IgD-negative memory B cell (primary cell): ENCODE measurements at regions not wholly inside any gene's neighbourhood (a gene's known extent, or its start where the extent isn't known, plus 50 kb on each side); places are given as distances from the start of the nearest gene placed in this dataset.
"Not testable (repeated sequence)": the region's sequence is repeated elsewhere in the genome, so short reads cannot be mapped to it uniquely, and the experiment has no call there.

Experiments used
- H3K27ac Mint-ChIP-seq, 3 donors: one replicate each; pipeline ENCODE4 v1.8.0; 2020 to 2022; ENCODE audit warnings: mild to moderate bottlenecking in 3 of 3, mixed read lengths in 3 of 3, moderate library complexity in 1 of 3
- H3K27me3 Mint-ChIP-seq: one replicate; pipeline ENCODE4 v1.8.0; 2021; ENCODE audit warnings: mixed read lengths
- H3K36me3 Mint-ChIP-seq: one replicate; pipeline ENCODE4 v1.8.0; 2020; ENCODE audit warnings: mild to moderate bottlenecking, mixed read lengths
- H3K4me1 Mint-ChIP-seq, 3 donors: one replicate each; pipeline ENCODE4 v1.8.0; 2020 to 2022; ENCODE audit warnings: mixed read lengths in 3 of 3, mild to moderate bottlenecking in 1 of 3
- H3K4me3 Mint-ChIP-seq, 4 donors: one replicate each; pipeline ENCODE4 v1.8.0; 2020 to 2022; ENCODE audit warnings: mild to moderate bottlenecking in 4 of 4, mixed read lengths in 4 of 4, moderate library complexity in 3 of 4
- H3K9me3 Mint-ChIP-seq, 3 donors: one replicate each; pipeline ENCODE4 v1.8.0; 2020 to 2021; ENCODE audit warnings: mixed read lengths in 3 of 3, mild to moderate bottlenecking in 1 of 3

GRCh38 chr5:57002959-57003485, 51.1 kb upstream of the MIER3 start:
- Mint-ChIP-seq H3K27me3 (peaks cover 5% of the 10 kb centered on the region), H3K36me3 (no peaks in the 10 kb centered on the region), H3K4me1 (peaks cover 6 to 13% (median 9%) of the 10 kb centered on the region in 3 donors), H3K4me3 (no peak overlapping the region), H3K27ac (no peak overlapping the region), H3K9me3 (peaks cover 0 to 1% (median 0%) of the 10 kb centered on the region in 3 donors)

- not testable (repeated sequence) for H3K27ac Mint-ChIP-seq, H3K27me3 Mint-ChIP-seq, H3K9me3 Mint-ChIP-seq, H3K36me3 Mint-ChIP-seq, H3K4me3 Mint-ChIP-seq
- H3K4me1 Mint-ChIP-seq = peaks cover 6 to 13% (median 9%) of the 10 kb centered on the region in 3 donors
These were observed 51.6 kb upstream of the MIER3 start for GRCh38 chr5:57003566-57003965.

GRCh38 chr5:57004800-57005199, 52.9 kb upstream of the MIER3 start:
- Mint-ChIP-seq H3K4me3 (no peak overlapping the region), H3K36me3 (no peaks in the 10 kb centered on the region), H3K9me3 (peaks cover 0 to 1% (median 0%) of the 10 kb centered on the region in 3 donors), H3K27me3 (peaks cover 5% of the 10 kb centered on the region), H3K27ac (no peak overlapping the region), H3K4me1 (peaks cover 6 to 13% (median 9%) of the 10 kb centered on the region in 3 donors)

- Mint-ChIP-seq H3K4me3 (no peak overlapping the region), H3K27me3 (peaks cover 2% of the 10 kb centered on the region), H3K4me1 (peaks cover 6 to 13% (median 9%) of the 10 kb centered on the region in 3 donors), H3K36me3 (no peaks in the 10 kb centered on the region), H3K9me3 (peaks cover 0 to 1% (median 0%) of the 10 kb centered on the region in 3 donors), H3K27ac (peak overlapping the region in 1 of 3 donors; percentile 1)
These were observed 55.4 kb upstream of the MIER3 start for GRCh38 chr5:57007344-57007743.

GRCh38 chr5:57009811-57010210, 57.9 kb upstream of the MIER3 start:
- Mint-ChIP-seq H3K4me3 (no peak overlapping the region), H3K9me3 (peaks cover 0 to 1% (median 0%) of the 10 kb centered on the region in 3 donors), H3K27ac (no peak overlapping the region), H3K27me3 (peaks cover under 1% of the 10 kb centered on the region), H3K36me3 (no peaks in the 10 kb centered on the region), H3K4me1 (peaks cover 6 to 13% (median 9%) of the 10 kb centered on the region in 3 donors)

- Mint-ChIP-seq H3K4me1 (peaks cover 6 to 13% (median 9%) of the 10 kb centered on the region in 3 donors), H3K27me3 (no peaks in the 10 kb centered on the region), H3K27ac (no peak overlapping the region), H3K4me3 (no peak overlapping the region), H3K9me3 (peaks cover 0 to 1% (median 0%) of the 10 kb centered on the region in 3 donors), H3K36me3 (no peaks in the 10 kb centered on the region)
These were observed 58.9 kb upstream of the MIER3 start for GRCh38 chr5:57010786-57011185.

- Mint-ChIP-seq H3K27ac (no peak overlapping the region), H3K27me3 (no peaks in the 10 kb centered on the region), H3K9me3 (no peaks in the 10 kb centered on the region), H3K36me3 (no peaks in the 10 kb centered on the region), H3K4me3 (no peak overlapping the region), H3K4me1 (peaks cover 2 to 4% (median 4%) of the 10 kb centered on the region in 3 donors)
These were observed 60.6 kb upstream of the MIER3 start for GRCh38 chr5:57012511-57012910.

GRCh38 chr5:57025961-57026360, 74.0 kb upstream of the MIER3 start:
- no peaks in the 10 kb centered on the region for H3K27me3 Mint-ChIP-seq
- no peak overlapping the region for H3K27ac Mint-ChIP-seq
- H3K4me3 Mint-ChIP-seq = no peak overlapping the region
- H3K4me1 Mint-ChIP-seq = peaks cover 7 to 12% (median 8%) of the 10 kb centered on the region in 3 donors
- peaks cover 0 to 13% (median 2%) of the 10 kb centered on the region in 3 donors for H3K9me3 Mint-ChIP-seq
- no peaks in the 10 kb centered on the region for H3K36me3 Mint-ChIP-seq

GRCh38 chr5:57028161-57028560, 76.2 kb upstream of the MIER3 start:
- Mint-ChIP-seq H3K27ac (no peak overlapping the region), H3K4me1 (peaks cover 16 to 24% (median 20%) of the 10 kb centered on the region in 3 donors), H3K9me3 (peaks cover 0 to 13% (median 2%) of the 10 kb centered on the region in 3 donors), H3K27me3 (peaks cover 1% of the 10 kb centered on the region), H3K4me3 (no peak overlapping the region), H3K36me3 (no peaks in the 10 kb centered on the region)

- Mint-ChIP-seq H3K9me3 (no peaks in the 10 kb centered on the region), H3K27me3 (peaks cover 1% of the 10 kb centered on the region), H3K27ac (peak overlapping the region in 2 of 3 donors; percentile 37 to 39), H3K4me3 (peak overlapping the region in 1 of 4 donors; percentile 85), H3K4me1 (peaks cover 16 to 24% (median 23%) of the 10 kb centered on the region in 3 donors), H3K36me3 (no peaks in the 10 kb centered on the region)
These were observed 80.2 kb upstream of the MIER3 start for GRCh38 chr5:57032151-57032551.

- Mint-ChIP-seq H3K36me3 (no peaks in the 10 kb centered on the region), H3K9me3 (no peaks in the 10 kb centered on the region), H3K27ac (peak overlapping the region in 1 of 3 donors; percentile 27), H3K4me1 (peaks cover 16 to 24% (median 23%) of the 10 kb centered on the region in 3 donors), H3K27me3 (peaks cover 1% of the 10 kb centered on the region), H3K4me3 (no peak overlapping the region)
These were observed 81.2 kb upstream of the MIER3 start for GRCh38 chr5:57033103-57033502.

GRCh38 chr5:57033503-57033902, 81.6 kb upstream of the MIER3 start:
- Mint-ChIP-seq H3K27me3 (peaks cover 1% of the 10 kb centered on the region), H3K9me3 (no peaks in the 10 kb centered on the region), H3K36me3 (no peaks in the 10 kb centered on the region), H3K4me3 (no peak overlapping the region), H3K4me1 (peaks cover 16 to 24% (median 23%) of the 10 kb centered on the region in 3 donors), H3K27ac (no peak overlapping the region)

- H3K27ac Mint-ChIP-seq = no peak overlapping the region
- H3K4me3 Mint-ChIP-seq = no peak overlapping the region
- no peaks in the 10 kb centered on the region for H3K9me3 Mint-ChIP-seq
- H3K27me3 Mint-ChIP-seq = peaks cover 1% of the 10 kb centered on the region
- peaks cover 16 to 23% (median 20%) of the 10 kb centered on the region in 3 donors for H3K4me1 Mint-ChIP-seq
- H3K36me3 Mint-ChIP-seq = no peaks in the 10 kb centered on the region
These were observed 82.4 kb upstream of the MIER3 start for GRCh38 chr5:57034201-57034916.

- Mint-ChIP-seq H3K27me3 (peaks cover 1% of the 10 kb centered on the region), H3K27ac (no peak overlapping the region), H3K4me1 (peaks cover 8 to 15% (median 12%) of the 10 kb centered on the region in 3 donors), H3K9me3 (no peaks in the 10 kb centered on the region), H3K36me3 (no peaks in the 10 kb centered on the region), H3K4me3 (no peak overlapping the region)
These were observed 84.0 kb upstream of the MIER3 start for GRCh38 chr5:57035955-57036354.

- peaks cover 4 to 8% (median 5%) of the 10 kb centered on the region in 3 donors for H3K4me1 Mint-ChIP-seq
- H3K36me3 Mint-ChIP-seq = no peaks in the 10 kb centered on the region
- no peaks in the 10 kb centered on the region for H3K9me3 Mint-ChIP-seq
- H3K4me3 Mint-ChIP-seq = no peak overlapping the region
- H3K27me3 Mint-ChIP-seq = no peaks in the 10 kb centered on the region
- no peak overlapping the region for H3K27ac Mint-ChIP-seq
These were observed 84.8 kb upstream of the MIER3 start for GRCh38 chr5:57036761-57037160.

- no peak overlapping the region for H3K27ac Mint-ChIP-seq
- no peak overlapping the region for H3K4me3 Mint-ChIP-seq
- H3K4me1 Mint-ChIP-seq = peaks cover 0 to 5% (median 0%) of the 10 kb centered on the region in 3 donors
- no peaks in the 10 kb centered on the region for H3K27me3 Mint-ChIP-seq
- no peaks in the 10 kb centered on the region for H3K9me3 Mint-ChIP-seq
- H3K36me3 Mint-ChIP-seq = no peaks in the 10 kb centered on the region
These were observed 85.4 kb upstream of the MIER3 start for GRCh38 chr5:57037355-57037754.
